ENCODE measurements at regions not wholly inside any gene's neighbourhood (a gene's known extent, or its start where the extent isn't known, plus 50 kb on each side); places are given as distances from the start of the nearest gene placed in this dataset.

DNA sequence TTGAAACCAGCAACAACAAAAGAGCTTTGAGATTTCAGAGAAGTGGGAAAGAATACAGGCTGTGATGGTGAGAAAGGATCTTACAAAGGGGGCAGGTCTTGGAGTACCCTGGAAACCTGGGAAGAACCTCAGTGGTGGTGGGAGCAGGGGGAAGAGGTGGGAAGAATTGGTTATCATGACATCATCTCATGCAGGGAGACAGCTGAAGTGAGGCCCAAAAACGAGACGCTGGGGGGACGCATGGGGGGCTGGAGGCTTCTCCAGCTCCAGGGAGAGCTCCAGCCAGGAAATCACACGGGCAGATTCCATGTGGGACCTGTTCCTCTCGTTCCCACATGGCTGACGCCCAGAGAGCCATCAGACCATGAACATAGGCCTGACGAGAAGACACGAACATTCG, 177.3 kb upstream of the RNF32 start:
- TF ChIP-seq, protein P1, sequence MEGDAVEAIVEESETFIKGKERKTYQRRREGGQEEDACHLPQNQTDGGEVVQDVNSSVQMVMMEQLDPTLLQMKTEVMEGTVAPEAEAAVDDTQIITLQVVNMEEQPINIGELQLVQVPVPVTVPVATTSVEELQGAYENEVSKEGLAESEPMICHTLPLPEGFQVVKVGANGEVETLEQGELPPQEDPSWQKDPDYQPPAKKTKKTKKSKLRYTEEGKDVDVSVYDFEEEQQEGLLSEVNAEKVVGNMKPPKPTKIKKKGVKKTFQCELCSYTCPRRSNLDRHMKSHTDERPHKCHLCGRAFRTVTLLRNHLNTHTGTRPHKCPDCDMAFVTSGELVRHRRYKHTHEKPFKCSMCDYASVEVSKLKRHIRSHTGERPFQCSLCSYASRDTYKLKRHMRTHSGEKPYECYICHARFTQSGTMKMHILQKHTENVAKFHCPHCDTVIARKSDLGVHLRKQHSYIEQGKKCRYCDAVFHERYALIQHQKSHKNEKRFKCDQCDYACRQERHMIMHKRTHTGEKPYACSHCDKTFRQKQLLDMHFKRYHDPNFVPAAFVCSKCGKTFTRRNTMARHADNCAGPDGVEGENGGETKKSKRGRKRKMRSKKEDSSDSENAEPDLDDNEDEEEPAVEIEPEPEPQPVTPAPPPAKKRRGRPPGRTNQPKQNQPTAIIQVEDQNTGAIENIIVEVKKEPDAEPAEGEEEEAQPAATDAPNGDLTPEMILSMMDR (conservative IDR thresholded peaks at IDR 0.05; ENCODE audit: low read depth, low read length), result no peak
- TF ChIP-seq RAD21 (IDR thresholded peaks at IDR 0.05; ENCODE audit: low read length) (no peak), MXI1 (IDR thresholded peaks at IDR 0.05; ENCODE audit: borderline replicate concordance, low read depth, low read length) (no peak), POLR2A (IDR thresholded peaks at IDR 0.05; ENCODE audit: low read depth, low read length) (no peak), SMC3 (IDR thresholded peaks at IDR 0.05; ENCODE audit: low read depth, low read length) (no peak), NFE2L2 (IDR thresholded peaks at IDR 0.05; ENCODE audit: low read depth, low read length) (no peak), MAFK (IDR thresholded peaks at IDR 0.05; ENCODE audit: low read depth, low read length) (no peak), RCOR1 (IDR thresholded peaks at IDR 0.05; ENCODE audit: insufficient replicate concordance, low read length) (no peak), BHLHE40 (IDR thresholded peaks at IDR 0.05; ENCODE audit: low read depth, low read length) (no peak), RFX5 (IDR thresholded peaks at IDR 0.05; ENCODE audit: low read depth, low read length) (no peak), CEBPB (IDR thresholded peaks at IDR 0.05; ENCODE audit: low read depth, low read length) (no peak), CHD1 (IDR thresholded peaks at IDR 0.05; ENCODE audit: low read depth, low read length) (no peak)
- TF ChIP-seq, protein P2, sequence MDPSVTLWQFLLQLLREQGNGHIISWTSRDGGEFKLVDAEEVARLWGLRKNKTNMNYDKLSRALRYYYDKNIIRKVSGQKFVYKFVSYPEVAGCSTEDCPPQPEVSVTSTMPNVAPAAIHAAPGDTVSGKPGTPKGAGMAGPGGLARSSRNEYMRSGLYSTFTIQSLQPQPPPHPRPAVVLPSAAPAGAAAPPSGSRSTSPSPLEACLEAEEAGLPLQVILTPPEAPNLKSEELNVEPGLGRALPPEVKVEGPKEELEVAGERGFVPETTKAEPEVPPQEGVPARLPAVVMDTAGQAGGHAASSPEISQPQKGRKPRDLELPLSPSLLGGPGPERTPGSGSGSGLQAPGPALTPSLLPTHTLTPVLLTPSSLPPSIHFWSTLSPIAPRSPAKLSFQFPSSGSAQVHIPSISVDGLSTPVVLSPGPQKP (IDR thresholded peaks at IDR 0.05; ENCODE audit: borderline replicate concordance, low read depth, low read length), result no peak
- TF ChIP-seq, protein P3, sequence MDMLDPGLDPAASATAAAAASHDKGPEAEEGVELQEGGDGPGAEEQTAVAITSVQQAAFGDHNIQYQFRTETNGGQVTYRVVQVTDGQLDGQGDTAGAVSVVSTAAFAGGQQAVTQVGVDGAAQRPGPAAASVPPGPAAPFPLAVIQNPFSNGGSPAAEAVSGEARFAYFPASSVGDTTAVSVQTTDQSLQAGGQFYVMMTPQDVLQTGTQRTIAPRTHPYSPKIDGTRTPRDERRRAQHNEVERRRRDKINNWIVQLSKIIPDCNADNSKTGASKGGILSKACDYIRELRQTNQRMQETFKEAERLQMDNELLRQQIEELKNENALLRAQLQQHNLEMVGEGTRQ (IDR thresholded peaks at IDR 0.05; ENCODE audit: low read depth, low read length), result no peak
